ENCODE measurements at regions not wholly inside any gene's neighbourhood (a gene's known extent, or its start where the extent isn't known, plus 50 kb on each side); places are given as distances from the start of the nearest gene placed in this dataset.

- TF ChIP-seq EZH2 (IDR thresholded peaks at IDR 0.05; ENCODE audit: low read depth) (no peak), CTCF (conservative IDR thresholded peaks at IDR 0.05) (no peak)
Measured at GRCh38 chr11:97685695-97686094, 1295.9 kb downstream of the JRKL start.

Measured in PC-9 (cell line).